ENCODE measurements at regions not wholly inside any gene's neighbourhood (a gene's known extent, or its start where the extent isn't known, plus 50 kb on each side); places are given as distances from the start of the nearest gene placed in this dataset.

DNA sequence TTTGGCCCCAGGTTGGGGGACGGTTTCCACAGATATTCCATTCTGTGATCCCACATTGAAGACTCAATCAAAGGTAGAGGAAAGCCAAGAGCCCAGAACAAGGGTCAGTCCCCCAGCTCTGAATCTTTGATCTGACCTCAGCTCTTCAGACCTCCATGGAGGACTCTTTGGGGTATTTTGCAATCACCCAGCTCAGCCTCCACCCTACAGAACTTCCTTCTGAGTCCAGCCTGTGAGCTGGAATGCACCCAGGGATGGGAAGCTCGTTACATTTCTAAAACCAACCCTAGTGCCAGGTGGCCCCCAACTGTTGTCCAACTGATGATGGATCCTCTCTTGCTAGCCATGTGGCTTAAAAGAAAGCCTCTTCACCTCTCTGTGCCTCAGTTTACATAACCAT, 335.3 kb downstream of the MN1 start:
- no peak overlapping the region for H3K4me2 ChIP-seq (ENCODE audit: insufficient read depth, insufficient read length, low read length)
- H3K9me3 Mint-ChIP-seq, result no peaks in the 10 kb centered on the region
- no peak overlapping the region for H3K23ac ChIP-seq (ENCODE audit: insufficient read length, low read depth, low read length)
- H3K27ac ChIP-seq (ENCODE audit: insufficient read length, low read depth, low read length), result no peak overlapping the region
- no peak overlapping the region for H3K27ac Mint-ChIP-seq
- no peak overlapping the region for H2BK120ac ChIP-seq (ENCODE audit: low read depth, low read length, poor library complexity, severe bottlenecking)
- no peak overlapping the region for H3K56ac ChIP-seq (ENCODE audit: insufficient read length, low read depth, low read length)
- H3K9ac ChIP-seq (ENCODE audit: extremely low read depth, insufficient read length, low read length), result no peak overlapping the region
- TF ChIP-seq, protein P1, sequence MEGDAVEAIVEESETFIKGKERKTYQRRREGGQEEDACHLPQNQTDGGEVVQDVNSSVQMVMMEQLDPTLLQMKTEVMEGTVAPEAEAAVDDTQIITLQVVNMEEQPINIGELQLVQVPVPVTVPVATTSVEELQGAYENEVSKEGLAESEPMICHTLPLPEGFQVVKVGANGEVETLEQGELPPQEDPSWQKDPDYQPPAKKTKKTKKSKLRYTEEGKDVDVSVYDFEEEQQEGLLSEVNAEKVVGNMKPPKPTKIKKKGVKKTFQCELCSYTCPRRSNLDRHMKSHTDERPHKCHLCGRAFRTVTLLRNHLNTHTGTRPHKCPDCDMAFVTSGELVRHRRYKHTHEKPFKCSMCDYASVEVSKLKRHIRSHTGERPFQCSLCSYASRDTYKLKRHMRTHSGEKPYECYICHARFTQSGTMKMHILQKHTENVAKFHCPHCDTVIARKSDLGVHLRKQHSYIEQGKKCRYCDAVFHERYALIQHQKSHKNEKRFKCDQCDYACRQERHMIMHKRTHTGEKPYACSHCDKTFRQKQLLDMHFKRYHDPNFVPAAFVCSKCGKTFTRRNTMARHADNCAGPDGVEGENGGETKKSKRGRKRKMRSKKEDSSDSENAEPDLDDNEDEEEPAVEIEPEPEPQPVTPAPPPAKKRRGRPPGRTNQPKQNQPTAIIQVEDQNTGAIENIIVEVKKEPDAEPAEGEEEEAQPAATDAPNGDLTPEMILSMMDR (conservative IDR thresholded peaks at IDR 0.05), result no peak
- H3K18ac ChIP-seq (ENCODE audit: insufficient read length, low read depth, low read length), result no peak overlapping the region
- H4K5ac ChIP-seq (ENCODE audit: insufficient read length, low read depth, low read length), result no peak overlapping the region
- no peaks in the 10 kb centered on the region for H3K79me2 ChIP-seq (ENCODE audit: insufficient read depth, low read length)
- peaks cover 12% of the 10 kb centered on the region; the same call in 1 of the 2 replicates for H3K4me1 ChIP-seq (ENCODE audit: insufficient read depth, low read length)
- no peak overlapping the region for H4K91ac ChIP-seq (ENCODE audit: insufficient read length, low read depth, low read length)
- no peaks in the 10 kb centered on the region for H4K20me1 ChIP-seq (ENCODE audit: control insufficient read depth, insufficient read depth, insufficient read length)
- H2BK12ac ChIP-seq (ENCODE audit: insufficient read length, low read depth, low read length), result no peak overlapping the region
- H3K4me3 Mint-ChIP-seq, result no peak overlapping the region
- no peaks in the 10 kb centered on the region for H3K23me2 ChIP-seq (ENCODE audit: insufficient read length, low read depth, low read length, poor library complexity, severe bottlenecking)
- no peak overlapping the region for H3K4ac ChIP-seq (ENCODE audit: low read depth, low read length)
- no peak overlapping the region for H2BK20ac ChIP-seq (ENCODE audit: low read depth, low read length, poor library complexity, severe bottlenecking)
- WGBS (ENCODE audit: extremely low coverage, insufficient read length, low lambda C conversion rate), result no CpG with 5 or more reads among the region's 2 CpGs
- peaks cover 21% of the 10 kb centered on the region in 2 experiments for H3K4me1 Mint-ChIP-seq
- no peaks in the 10 kb centered on the region for H3K27me3 ChIP-seq (ENCODE audit: insufficient read depth, low read length)
- DNase-seq, result no peak
- H3K27me3 Mint-ChIP-seq (ENCODE audit: low read depth), result peaks cover 16% of the 10 kb centered on the region
- no peak overlapping the region for H2AK5ac ChIP-seq (ENCODE audit: insufficient read length, low read length)
- H4K8ac ChIP-seq (replicated peaks; ENCODE audit: insufficient read length, low read depth, low read length), result no peak overlapping the region
- no peak overlapping the region for H3T11ph ChIP-seq (ENCODE audit: low read length)
- no peaks in the 10 kb centered on the region for H3K9me3 ChIP-seq (ENCODE audit: control insufficient read depth, low read depth, low read length)
- H3K79me1 ChIP-seq (ENCODE audit: insufficient read depth, low read depth, low read length, poor library complexity, severe bottlenecking), result no peaks in the 10 kb centered on the region
- no peak overlapping the region for H2BK15ac ChIP-seq (ENCODE audit: low read depth, low read length)
- H3K14ac ChIP-seq (ENCODE audit: insufficient read depth, low read length), result no peak overlapping the region
- no peak overlapping the region for H2BK5ac ChIP-seq (ENCODE audit: insufficient read length, low read length)
- H3K36me3 Mint-ChIP-seq (ENCODE audit: insufficient read depth in 1 of 3, low read depth in 3 of 3), result 0 out of 7 replicates have a peak, but pooled peaks cover 0 to 3% (median 0%) of the 10 kb centered on the region in 3 experiments
- H2AFZ ChIP-seq (ENCODE audit: low read length), result no peak overlapping the region
